ENCODE measurements at regions not wholly inside any gene's neighbourhood (a gene's known extent, or its start where the extent isn't known, plus 50 kb on each side); places are given as distances from the start of the nearest gene placed in this dataset.
"Not testable (repeated sequence)": the region's sequence is repeated elsewhere in the genome, so short reads cannot be mapped to it uniquely, and the experiment has no call there.

DNA sequence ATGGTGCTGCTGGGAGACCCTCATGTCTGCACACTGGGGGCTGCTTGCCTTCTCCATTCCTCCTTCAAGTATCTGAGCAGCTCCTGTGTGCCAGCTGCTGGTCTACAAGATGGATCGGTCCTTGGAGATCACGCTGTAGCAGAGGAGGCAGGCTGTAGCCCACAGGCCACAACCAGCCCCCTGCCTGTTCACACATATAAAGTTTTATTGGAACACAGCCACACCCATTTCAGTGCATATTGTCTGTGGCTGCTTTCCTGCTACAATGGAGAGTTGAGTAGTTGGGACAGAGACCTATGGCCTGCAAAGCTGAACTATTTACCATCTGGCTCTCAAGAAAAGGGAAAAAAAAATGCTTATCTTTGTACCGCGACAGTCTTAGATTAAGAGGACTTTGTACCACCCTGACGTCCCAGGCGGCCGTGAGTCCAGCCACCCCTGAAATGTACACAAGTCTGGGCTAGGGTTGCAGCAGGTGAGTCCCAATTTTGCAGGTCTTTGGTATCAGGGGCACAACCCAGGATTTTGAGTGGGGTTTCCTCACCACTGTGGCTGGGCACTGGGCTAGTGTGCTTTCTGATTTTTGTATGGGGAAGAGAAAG, 179.2 kb upstream of the OSBPL11 start:
- intact Hi-C loops (cut with DNase I, micrococcal nuclease); H3K4me1 Mint-ChIP-seq; H3K27me3 Mint-ChIP-seq; H3K4me3 Mint-ChIP-seq; H3K27ac Mint-ChIP-seq; H3K9me3 Mint-ChIP-seq (ENCODE audit: low read depth); H3K36me3 Mint-ChIP-seq (ENCODE audit: low read depth); DNase-seq; ATAC-seq; POLR2A ChIA-PET: not testable (repeated sequence)
- CTCF ChIA-PET, result interaction anchor here (0.7 kb wide), 1 partner anchor 326 kb away, joined by 3 read pairs; no protein-coding TSS in a partner anchor

DNA sequence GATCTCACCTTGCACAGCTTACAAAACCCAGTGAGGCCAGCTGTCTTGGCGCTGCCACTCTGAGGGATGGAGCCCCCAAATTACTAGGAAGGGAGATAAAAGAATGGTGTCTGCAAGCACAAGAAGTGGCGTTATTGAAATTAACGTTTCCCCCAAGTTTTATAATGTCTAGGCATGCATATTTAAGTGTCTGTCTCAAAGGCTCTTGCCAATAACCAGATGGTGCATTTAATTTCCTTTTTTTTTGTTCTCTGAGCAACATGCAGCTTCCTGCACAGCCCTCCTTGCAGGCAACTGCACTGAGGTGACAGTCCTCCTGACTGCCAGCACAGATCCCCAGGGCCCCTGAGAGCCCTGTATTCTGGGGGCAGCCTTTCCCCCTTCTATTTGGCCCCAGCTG, 179.8 kb upstream of the OSBPL11 start:
- H3K36me3 Mint-ChIP-seq (ENCODE audit: low read depth); H3K4me1 Mint-ChIP-seq: not testable (repeated sequence)

DNA sequence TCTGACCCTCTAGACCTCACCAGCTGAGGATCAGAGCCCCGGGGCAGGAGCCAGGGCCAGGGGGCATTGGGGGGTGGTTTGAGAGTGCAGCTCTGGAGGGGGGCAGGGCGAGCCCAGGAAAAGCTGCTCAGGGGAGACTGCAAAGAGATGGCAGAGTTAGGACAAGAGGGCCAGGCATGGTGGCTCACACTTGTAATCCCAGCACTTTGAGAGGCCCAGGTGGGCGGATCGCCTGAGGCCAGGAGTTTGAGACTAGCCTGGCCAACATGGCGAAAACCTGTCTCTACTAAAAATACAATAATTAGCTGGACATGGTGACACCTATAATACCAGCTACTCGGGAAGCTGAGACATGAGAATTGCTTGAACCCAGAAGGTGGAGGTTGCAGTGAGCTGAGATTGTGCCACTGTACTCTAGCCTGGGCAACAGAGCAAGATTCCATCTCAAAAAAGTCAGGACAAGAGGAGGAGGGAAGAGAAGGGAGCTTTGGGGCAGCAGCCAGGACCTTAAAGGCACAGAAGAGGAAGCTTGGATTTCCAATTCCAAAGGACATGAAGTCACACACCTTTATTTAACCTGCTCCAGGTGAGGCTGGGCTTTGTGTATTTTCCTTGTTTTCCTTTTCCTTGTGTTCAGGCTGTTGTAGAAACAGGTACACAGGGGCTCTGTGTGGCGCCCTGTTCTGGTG, 180.5 kb upstream of the OSBPL11 start:
- H3K4me3 Mint-ChIP-seq; CTCF ChIA-PET; H3K27ac Mint-ChIP-seq; H3K9me3 Mint-ChIP-seq (ENCODE audit: low read depth); intact Hi-C loops (cut with DNase I, micrococcal nuclease); H3K4me1 Mint-ChIP-seq; H3K36me3 Mint-ChIP-seq (ENCODE audit: low read depth); ATAC-seq; H3K27me3 Mint-ChIP-seq; DNase-seq: not testable (repeated sequence)
- POLR2A ChIA-PET, result interaction anchor here (0.6 kb wide), 1 partner anchor 694 kb away, joined by 5 read pairs; no protein-coding TSS in a partner anchor

More for the DNA sequence above, 179.8 kb upstream of the OSBPL11 start:
- CTCF ChIA-PET; H3K9me3 Mint-ChIP-seq (ENCODE audit: low read depth); POLR2A ChIA-PET; intact Hi-C loops (cut with DNase I, micrococcal nuclease); H3K27ac Mint-ChIP-seq; H3K27me3 Mint-ChIP-seq; H3K4me3 Mint-ChIP-seq; DNase-seq; ATAC-seq: not testable (repeated sequence)

DNA sequence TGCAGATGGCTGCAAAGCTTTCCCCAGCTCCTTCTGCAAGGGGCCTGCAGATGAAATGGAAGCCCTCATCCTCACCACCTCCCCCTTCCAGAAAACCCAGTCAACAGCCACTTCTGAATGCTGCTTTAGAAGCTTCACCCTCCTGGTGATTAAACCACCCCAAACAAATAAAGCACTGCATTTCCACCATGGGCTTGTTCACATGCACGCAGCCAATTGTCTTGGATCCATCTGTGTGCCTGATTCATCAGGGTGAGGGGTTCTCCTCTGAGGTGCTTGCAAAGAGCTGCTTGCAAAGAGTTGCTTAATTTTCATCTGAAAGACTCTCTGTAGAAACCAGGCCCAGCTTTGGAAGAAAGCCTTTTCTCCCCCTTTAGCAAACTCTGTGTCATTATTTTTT, 184.0 kb upstream of the OSBPL11 start:
- intact Hi-C loops (cut with DNase I, micrococcal nuclease); H3K4me1 Mint-ChIP-seq; H3K36me3 Mint-ChIP-seq (ENCODE audit: low read depth); H3K27ac Mint-ChIP-seq; H3K9me3 Mint-ChIP-seq (ENCODE audit: low read depth); CTCF ChIA-PET; DNase-seq; H3K27me3 Mint-ChIP-seq; ATAC-seq; POLR2A ChIA-PET; H3K4me3 Mint-ChIP-seq: not testable (repeated sequence)

DNA sequence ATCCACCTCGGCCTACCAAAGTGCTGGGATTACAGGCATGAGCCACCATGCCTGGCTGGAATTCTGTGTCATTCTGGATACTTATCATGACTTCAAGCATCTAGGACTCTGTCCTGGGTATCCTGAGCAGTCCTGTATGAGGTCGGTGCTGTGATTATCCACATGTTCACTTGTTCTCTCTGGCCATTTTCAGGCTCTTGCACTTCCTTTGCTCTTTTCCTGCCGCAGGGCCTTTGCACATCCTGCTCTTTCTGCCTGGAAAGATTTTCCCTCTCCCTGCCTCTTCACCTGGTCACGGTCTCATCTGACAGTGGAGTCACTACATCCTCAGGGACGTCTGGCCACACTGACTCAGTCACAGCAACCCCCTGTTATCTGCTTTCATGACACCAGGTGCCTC, 184.6 kb upstream of the OSBPL11 start:
- CTCF ChIA-PET; H3K9me3 Mint-ChIP-seq (ENCODE audit: low read depth); H3K4me3 Mint-ChIP-seq; intact Hi-C loops (cut with DNase I, micrococcal nuclease); H3K36me3 Mint-ChIP-seq (ENCODE audit: low read depth); H3K27me3 Mint-ChIP-seq; POLR2A ChIA-PET; H3K4me1 Mint-ChIP-seq; DNase-seq; ATAC-seq; H3K27ac Mint-ChIP-seq: not testable (repeated sequence)

DNA sequence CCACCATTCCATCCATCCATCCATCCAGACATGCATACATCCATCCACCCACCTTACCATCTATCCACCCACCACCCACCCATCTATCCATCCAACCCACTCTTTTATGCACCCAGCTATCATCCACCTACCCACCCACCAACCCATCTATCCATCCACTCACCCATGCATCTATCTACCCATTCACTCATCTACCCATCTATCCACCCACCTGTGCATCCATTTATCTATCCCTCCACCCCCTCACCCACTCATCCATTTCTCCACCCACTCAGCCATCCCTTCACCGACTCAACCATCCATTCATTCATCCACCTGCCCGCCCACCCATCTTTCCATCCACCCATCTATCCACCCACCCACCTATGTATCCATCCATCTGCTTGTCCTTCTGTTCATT, 186.4 kb upstream of the OSBPL11 start:
- DNase-seq; H3K27me3 Mint-ChIP-seq; intact Hi-C loops (cut with DNase I, micrococcal nuclease); H3K4me1 Mint-ChIP-seq; H3K4me3 Mint-ChIP-seq; ATAC-seq; H3K9me3 Mint-ChIP-seq (ENCODE audit: low read depth); CTCF ChIA-PET; H3K36me3 Mint-ChIP-seq (ENCODE audit: low read depth); H3K27ac Mint-ChIP-seq; POLR2A ChIA-PET: not testable (repeated sequence)

DNA sequence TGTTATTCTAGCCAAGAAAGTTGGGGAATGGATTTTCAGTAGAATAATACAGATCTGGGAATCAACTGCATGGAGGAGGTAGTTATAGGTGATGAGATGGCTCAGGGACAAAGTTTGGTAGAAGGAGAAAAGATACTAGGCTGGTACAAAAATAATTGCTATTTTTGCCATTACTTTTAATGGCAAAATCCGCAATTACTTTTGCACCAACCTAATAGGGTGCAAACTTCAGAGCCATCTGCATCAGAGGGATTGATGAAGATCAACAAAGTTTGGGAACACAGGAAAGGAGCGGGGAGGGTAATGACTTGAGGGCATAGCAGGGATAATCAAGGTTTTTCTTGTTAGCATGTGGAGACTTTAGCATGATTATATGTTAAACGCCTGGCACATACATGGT, 178.7 kb upstream of the ROPN1B start:
- H3K4me1 Mint-ChIP-seq; DNase-seq; H3K4me3 Mint-ChIP-seq; H3K9me3 Mint-ChIP-seq (ENCODE audit: low read depth); POLR2A ChIA-PET; ATAC-seq; H3K36me3 Mint-ChIP-seq (ENCODE audit: low read depth); H3K27ac Mint-ChIP-seq; CTCF ChIA-PET; intact Hi-C loops (cut with DNase I, micrococcal nuclease): not testable (repeated sequence)
- H3K27me3 Mint-ChIP-seq, result peaks cover 29% of the 10 kb centered on the region

DNA sequence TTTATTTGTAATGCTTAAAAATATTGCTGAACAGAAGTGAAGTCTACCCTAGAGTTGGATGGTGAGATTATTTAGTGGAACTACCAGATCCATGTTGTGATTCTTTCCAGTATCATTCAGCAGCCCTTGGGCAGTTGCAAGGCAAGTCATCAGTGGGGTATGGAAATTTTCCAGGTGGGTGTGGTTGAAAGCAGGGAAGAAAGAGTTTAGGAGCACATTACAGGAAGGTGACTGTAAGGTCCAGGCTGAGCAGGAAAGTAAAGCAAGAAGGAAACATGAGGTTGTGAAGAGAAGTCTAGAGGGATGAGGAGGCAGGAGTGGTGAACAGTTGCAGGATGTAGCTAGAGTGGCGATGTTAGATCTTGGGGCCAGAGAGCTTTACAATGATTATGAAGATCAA, 178.0 kb upstream of the ROPN1B start:
- intact Hi-C loops (cut with DNase I, micrococcal nuclease); CTCF ChIA-PET; H3K36me3 Mint-ChIP-seq (ENCODE audit: low read depth); POLR2A ChIA-PET; H3K9me3 Mint-ChIP-seq (ENCODE audit: low read depth); DNase-seq; H3K4me1 Mint-ChIP-seq; H3K27ac Mint-ChIP-seq; ATAC-seq; H3K4me3 Mint-ChIP-seq: not testable (repeated sequence)
- peaks cover 28% of the 10 kb centered on the region for H3K27me3 Mint-ChIP-seq

DNA sequence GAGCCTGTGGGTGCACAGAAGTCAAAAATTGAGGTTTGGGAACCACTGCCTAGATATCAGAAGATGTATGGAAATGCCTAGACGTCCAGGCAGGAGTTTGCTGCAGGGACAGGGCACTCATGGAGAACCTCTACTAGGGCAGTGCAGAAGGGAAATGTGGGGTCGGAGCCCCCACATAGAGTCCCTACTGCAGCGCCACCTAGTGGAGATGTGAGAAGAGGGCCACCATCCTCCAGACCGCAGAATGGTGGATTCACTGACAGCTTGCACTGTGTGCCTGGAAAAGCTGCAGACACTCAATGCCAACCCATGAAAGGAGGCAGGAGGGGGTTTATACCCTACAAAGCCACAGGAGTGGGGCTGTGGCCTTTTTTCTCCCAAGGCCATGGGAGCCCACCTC, 159.0 kb upstream of the ROPN1B start:
- H3K4me1 Mint-ChIP-seq; POLR2A ChIA-PET; ATAC-seq; H3K27ac Mint-ChIP-seq; H3K27me3 Mint-ChIP-seq; CTCF ChIA-PET; H3K4me3 Mint-ChIP-seq; intact Hi-C loops (cut with DNase I, micrococcal nuclease); H3K36me3 Mint-ChIP-seq (ENCODE audit: low read depth): not testable (repeated sequence)
- DNase-seq, result peak; percentile 7
- H3K9me3 Mint-ChIP-seq (ENCODE audit: low read depth), result peaks cover 36% of the 10 kb centered on the region

DNA sequence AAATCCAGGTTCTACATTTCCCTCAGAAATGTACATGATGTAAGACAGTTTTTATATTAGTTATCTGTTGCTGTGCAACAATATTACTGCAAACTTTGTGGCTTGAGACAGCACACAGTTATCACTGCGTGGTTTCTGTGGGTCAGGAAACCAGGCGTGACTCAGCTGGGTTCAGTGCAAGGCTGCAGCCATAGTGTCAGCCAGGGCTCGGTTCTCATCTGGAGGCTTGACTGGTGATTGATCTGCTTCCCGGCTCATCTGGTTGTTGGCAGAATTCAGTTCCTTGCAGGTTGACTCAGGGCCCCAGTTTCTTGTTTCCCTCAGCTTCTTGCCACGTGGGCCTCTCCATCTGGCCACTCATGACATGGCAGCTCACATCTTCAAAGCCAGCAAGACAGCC, 146.8 kb upstream of the ROPN1B start:
- intact Hi-C loops (cut with DNase I, micrococcal nuclease); CTCF ChIA-PET; H3K4me3 Mint-ChIP-seq; H3K36me3 Mint-ChIP-seq (ENCODE audit: low read depth); H3K9me3 Mint-ChIP-seq (ENCODE audit: low read depth); H3K27ac Mint-ChIP-seq; POLR2A ChIA-PET; H3K27me3 Mint-ChIP-seq; ATAC-seq; H3K4me1 Mint-ChIP-seq: not testable (repeated sequence)
- DNase-seq, result peak; percentile 69

DNA sequence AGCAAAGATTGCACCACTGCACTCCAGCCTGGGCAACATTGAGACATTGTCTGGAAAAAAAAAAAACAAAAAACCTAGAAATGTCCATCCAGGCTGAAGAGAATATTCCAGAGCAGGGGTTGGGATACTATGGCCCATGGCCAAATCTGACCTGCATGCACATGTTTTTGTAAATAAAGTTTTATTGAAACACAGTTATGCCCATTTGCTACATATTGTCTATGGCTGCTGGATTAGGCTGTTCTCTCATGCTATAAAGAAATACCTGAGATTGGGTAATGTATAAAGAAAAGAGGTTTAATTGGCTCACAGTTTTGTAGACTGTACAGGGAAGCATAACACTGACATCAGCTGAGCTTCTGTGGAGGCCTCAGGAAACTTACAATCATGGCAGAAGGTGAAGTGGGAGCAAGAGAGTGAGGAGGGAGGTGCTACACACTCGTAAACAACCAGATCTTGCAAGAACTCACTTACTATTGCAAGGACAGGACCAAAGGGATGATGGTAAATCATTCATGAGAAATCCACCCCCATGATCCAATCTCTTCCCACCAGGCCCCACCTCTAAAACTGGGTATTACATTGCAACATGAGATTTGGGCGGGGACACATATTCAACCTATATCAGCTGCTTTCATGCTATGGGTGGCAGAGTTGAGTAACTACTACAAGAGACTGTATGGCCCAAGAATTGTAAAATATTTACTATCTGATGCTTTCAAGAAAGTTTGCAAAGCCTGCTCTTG, 137.8 kb upstream of the ROPN1B start:
- intact Hi-C loops (cut with DNase I, micrococcal nuclease); ATAC-seq; H3K27ac Mint-ChIP-seq; H3K27me3 Mint-ChIP-seq; POLR2A ChIA-PET; H3K4me3 Mint-ChIP-seq; DNase-seq; CTCF ChIA-PET; H3K36me3 Mint-ChIP-seq (ENCODE audit: low read depth); H3K4me1 Mint-ChIP-seq: not testable (repeated sequence)
- H3K9me3 Mint-ChIP-seq (ENCODE audit: low read depth), result peaks cover 13% of the 10 kb centered on the region

DNA sequence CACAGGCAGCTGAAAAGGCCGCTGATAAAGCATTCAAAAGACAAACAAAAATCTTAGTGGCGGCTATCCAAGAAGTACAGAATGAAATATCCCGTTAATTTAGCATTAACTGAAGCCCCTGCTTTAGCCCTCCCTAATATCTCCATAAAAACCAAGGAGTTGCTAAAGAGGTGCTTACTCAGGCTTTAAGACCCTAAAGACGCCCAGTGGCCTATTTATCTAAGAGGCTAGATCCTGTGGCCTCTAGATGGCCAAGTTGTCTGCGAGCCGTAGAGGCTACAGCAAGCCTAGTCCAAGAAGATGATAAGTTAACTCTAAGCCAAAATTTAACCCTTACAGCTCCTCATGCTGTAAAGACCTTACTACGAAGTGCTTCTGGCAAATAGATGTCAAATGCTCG, 133.4 kb upstream of the ROPN1B start:
- H3K4me1 Mint-ChIP-seq; POLR2A ChIA-PET; H3K27ac Mint-ChIP-seq; H3K9me3 Mint-ChIP-seq (ENCODE audit: low read depth); intact Hi-C loops (cut with DNase I, micrococcal nuclease); ATAC-seq; H3K4me3 Mint-ChIP-seq; H3K36me3 Mint-ChIP-seq (ENCODE audit: low read depth); H3K27me3 Mint-ChIP-seq; DNase-seq: not testable (repeated sequence)
- CTCF ChIA-PET, result interaction anchor here (0.7 kb wide), 1 partner anchor 69 kb away, joined by 3 read pairs; no protein-coding TSS in a partner anchor

Data from activated CD4-positive, alpha-beta T cell treated with anti-CD3 and anti-CD28 coated beads for 36 hours (primary cell).